ENCODE measurements at regions not wholly inside any gene's neighbourhood (a gene's known extent, or its start where the extent isn't known, plus 50 kb on each side); places are given as distances from the start of the nearest gene placed in this dataset.

- Histone ChIP-seq H3K27ac (ENCODE audit: low read depth, low read length) (no peak overlapping the region), H3K4me3 (ENCODE audit: low read length) (no peak overlapping the region), H3K27me3 (ENCODE audit: control insufficient read depth, insufficient read depth, low read length) (no peaks in the 10 kb centered on the region), H3K36me3 (ENCODE audit: control insufficient read depth, insufficient read depth, low read length) (no peaks in the 10 kb centered on the region), H3K4me1 (ENCODE audit: control insufficient read depth, insufficient read depth, low read length) (no peaks in the 10 kb centered on the region), H3K9ac (ENCODE audit: low read length) (no peak overlapping the region)
These were observed 95.3 kb upstream of the TPRG1 start for GRCh38 chr3:189076449-189076848.

GRCh38 chr3:189080745-189081144 lies 91.0 kb upstream of the TPRG1 start:
- Histone ChIP-seq H3K27ac (ENCODE audit: low read depth, low read length) (no peak overlapping the region), H3K9ac (ENCODE audit: low read length) (no peak overlapping the region), H3K4me1 (ENCODE audit: control insufficient read depth, insufficient read depth, low read length) (no peaks in the 10 kb centered on the region), H3K4me3 (ENCODE audit: low read length) (no peak overlapping the region), H3K27me3 (ENCODE audit: control insufficient read depth, insufficient read depth, low read length) (no peaks in the 10 kb centered on the region), H3K36me3 (ENCODE audit: control insufficient read depth, insufficient read depth, low read length) (no peaks in the 10 kb centered on the region)

- no peak overlapping the region for H3K4me3 ChIP-seq (ENCODE audit: low read length)
- H3K9ac ChIP-seq (ENCODE audit: low read length), result no peak overlapping the region
- H3K27ac ChIP-seq (ENCODE audit: low read depth, low read length), result no peak overlapping the region
- no peaks in the 10 kb centered on the region for H3K4me1 ChIP-seq (ENCODE audit: control insufficient read depth, insufficient read depth, low read length)
- H3K27me3 ChIP-seq (ENCODE audit: control insufficient read depth, insufficient read depth, low read length), result no peaks in the 10 kb centered on the region
- no peaks in the 10 kb centered on the region for H3K36me3 ChIP-seq (ENCODE audit: control insufficient read depth, insufficient read depth, low read length)
These were observed 88.9 kb upstream of the TPRG1 start for GRCh38 chr3:189082666-189083427.

- Histone ChIP-seq H3K4me1 (ENCODE audit: control insufficient read depth, insufficient read depth, low read length) (no peaks in the 10 kb centered on the region), H3K27me3 (ENCODE audit: control insufficient read depth, insufficient read depth, low read length) (no peaks in the 10 kb centered on the region), H3K4me3 (ENCODE audit: low read length) (no peak overlapping the region), H3K27ac (ENCODE audit: low read depth, low read length) (no peak overlapping the region), H3K36me3 (ENCODE audit: control insufficient read depth, insufficient read depth, low read length) (no peaks in the 10 kb centered on the region), H3K9ac (ENCODE audit: low read length) (no peak overlapping the region)
These were observed 87.2 kb upstream of the TPRG1 start for GRCh38 chr3:189084620-189085019.

- H3K9ac ChIP-seq (ENCODE audit: low read length), result no peak overlapping the region
- no peaks in the 10 kb centered on the region for H3K27me3 ChIP-seq (ENCODE audit: control insufficient read depth, insufficient read depth, low read length)
- H3K4me1 ChIP-seq (ENCODE audit: control insufficient read depth, insufficient read depth, low read length), result no peaks in the 10 kb centered on the region
- no peak overlapping the region for H3K4me3 ChIP-seq (ENCODE audit: low read length)
- no peak overlapping the region for H3K27ac ChIP-seq (ENCODE audit: low read depth, low read length)
- no peaks in the 10 kb centered on the region for H3K36me3 ChIP-seq (ENCODE audit: control insufficient read depth, insufficient read depth, low read length)
These were observed 79.2 kb upstream of the TPRG1 start for GRCh38 chr3:189092547-189092946.

GRCh38 chr3:189094539-189094938 lies 77.2 kb upstream of the TPRG1 start:
- no peak overlapping the region for H3K27ac ChIP-seq (ENCODE audit: low read depth, low read length)
- no peaks in the 10 kb centered on the region for H3K4me1 ChIP-seq (ENCODE audit: control insufficient read depth, insufficient read depth, low read length)
- no peak overlapping the region for H3K4me3 ChIP-seq (ENCODE audit: low read length)
- H3K36me3 ChIP-seq (ENCODE audit: control insufficient read depth, insufficient read depth, low read length), result no peaks in the 10 kb centered on the region
- H3K27me3 ChIP-seq (ENCODE audit: control insufficient read depth, insufficient read depth, low read length), result no peaks in the 10 kb centered on the region
- H3K9ac ChIP-seq (ENCODE audit: low read length), result no peak overlapping the region

GRCh38 chr3:189096092-189096491 lies 75.7 kb upstream of the TPRG1 start:
- Histone ChIP-seq H3K4me1 (ENCODE audit: control insufficient read depth, insufficient read depth, low read length) (no peaks in the 10 kb centered on the region), H3K9ac (ENCODE audit: low read length) (no peak overlapping the region), H3K36me3 (ENCODE audit: control insufficient read depth, insufficient read depth, low read length) (no peaks in the 10 kb centered on the region), H3K27ac (ENCODE audit: low read depth, low read length) (no peak overlapping the region), H3K4me3 (ENCODE audit: low read length) (no peak overlapping the region), H3K27me3 (ENCODE audit: control insufficient read depth, insufficient read depth, low read length) (no peaks in the 10 kb centered on the region)

- no peak overlapping the region for H3K9ac ChIP-seq (ENCODE audit: low read length)
These were observed 72.7 kb upstream of the TPRG1 start for GRCh38 chr3:189099031-189099471.

GRCh38 chr3:189099505-189100290 lies 72.1 kb upstream of the TPRG1 start:
- Histone ChIP-seq H3K9ac (ENCODE audit: low read length) (no peak overlapping the region), H3K4me3 (ENCODE audit: low read length) (no peak overlapping the region), H3K27me3 (ENCODE audit: control insufficient read depth, insufficient read depth, low read length) (no peaks in the 10 kb centered on the region), H3K27ac (ENCODE audit: low read depth, low read length) (no peak overlapping the region), H3K4me1 (ENCODE audit: control insufficient read depth, insufficient read depth, low read length) (no peaks in the 10 kb centered on the region), H3K36me3 (ENCODE audit: control insufficient read depth, insufficient read depth, low read length) (no peaks in the 10 kb centered on the region)

More at GRCh38 chr3:189099031-189099471, 72.7 kb upstream of the TPRG1 start:
- H3K4me1 ChIP-seq (ENCODE audit: control insufficient read depth, insufficient read depth, low read length), result no peaks in the 10 kb centered on the region
- no peaks in the 10 kb centered on the region for H3K27me3 ChIP-seq (ENCODE audit: control insufficient read depth, insufficient read depth, low read length)
- H3K4me3 ChIP-seq (ENCODE audit: low read length), result no peak overlapping the region
- no peaks in the 10 kb centered on the region for H3K36me3 ChIP-seq (ENCODE audit: control insufficient read depth, insufficient read depth, low read length)
- H3K27ac ChIP-seq (ENCODE audit: low read depth, low read length), result no peak overlapping the region

GRCh38 chr3:189100866-189101265 lies 70.9 kb upstream of the TPRG1 start:
- no peaks in the 10 kb centered on the region for H3K4me1 ChIP-seq (ENCODE audit: control insufficient read depth, insufficient read depth, low read length)
- H3K27ac ChIP-seq (ENCODE audit: low read depth, low read length), result no peak overlapping the region
- no peak overlapping the region for H3K4me3 ChIP-seq (ENCODE audit: low read length)
- H3K27me3 ChIP-seq (ENCODE audit: control insufficient read depth, insufficient read depth, low read length), result no peaks in the 10 kb centered on the region
- no peaks in the 10 kb centered on the region for H3K36me3 ChIP-seq (ENCODE audit: control insufficient read depth, insufficient read depth, low read length)
- no peak overlapping the region for H3K9ac ChIP-seq (ENCODE audit: low read length)

- Histone ChIP-seq H3K36me3 (ENCODE audit: control insufficient read depth, insufficient read depth, low read length) (no peaks in the 10 kb centered on the region), H3K27me3 (ENCODE audit: control insufficient read depth, insufficient read depth, low read length) (no peaks in the 10 kb centered on the region), H3K9ac (ENCODE audit: low read length) (no peak overlapping the region), H3K4me3 (ENCODE audit: low read length) (no peak overlapping the region), H3K27ac (ENCODE audit: low read depth, low read length) (no peak overlapping the region), H3K4me1 (ENCODE audit: control insufficient read depth, insufficient read depth, low read length) (no peaks in the 10 kb centered on the region)
These were observed 70.2 kb upstream of the TPRG1 start for GRCh38 chr3:189101594-189101993.

GRCh38 chr3:189103208-189103607 lies 68.6 kb upstream of the TPRG1 start:
- no peak overlapping the region for H3K4me3 ChIP-seq (ENCODE audit: low read length)
- H3K27me3 ChIP-seq (ENCODE audit: control insufficient read depth, insufficient read depth, low read length), result no peaks in the 10 kb centered on the region
- H3K4me1 ChIP-seq (ENCODE audit: control insufficient read depth, insufficient read depth, low read length), result no peaks in the 10 kb centered on the region
- H3K36me3 ChIP-seq (ENCODE audit: control insufficient read depth, insufficient read depth, low read length), result no peaks in the 10 kb centered on the region
- H3K9ac ChIP-seq (ENCODE audit: low read length), result no peak overlapping the region
- H3K27ac ChIP-seq (ENCODE audit: low read depth, low read length), result no peak overlapping the region
